Karpas-422 (cell line): ENCODE measurements at regions not wholly inside any gene's neighbourhood (a gene's known extent, or its start where the extent isn't known, plus 50 kb on each side); places are given as distances from the start of the nearest gene placed in this dataset.
"Not testable (repeated sequence)": the region's sequence is repeated elsewhere in the genome, so short reads cannot be mapped to it uniquely, and the experiment has no call there.

Experiments
- DNase-seq: peaks from one replicate; pipeline ENCODE4 v3.0.0-alpha.2; 2015
- H2AFZ ChIP-seq: fragments of 200-600 bp; sonication (generic); 2 replicates; pipeline ENCODE4 v1.6.1; 2014; ENCODE audit warnings: antibody characterized with exemption, low read length, mixed read lengths
- H3K27ac ChIP-seq: fragments of 200-600 bp; sonication (generic); 2 replicates; pipeline ENCODE4 v1.5.1; 2014; ENCODE audit warnings: mild to moderate bottlenecking, low read length, moderate library complexity
- H3K27me3 ChIP-seq: fragments of 200-600 bp; sonication (generic); 2 replicates; pipeline ENCODE4 v1.6.1; 2014; ENCODE audit warnings: low read length, mixed read lengths
- H3K36me3 ChIP-seq: fragments of 200-600 bp; sonication (generic); 2 replicates; pipeline ENCODE4 v1.6.1; 2014; ENCODE audit warnings: low read length, mixed read lengths; ENCODE audit not compliant: insufficient read depth
- H3K4me1 ChIP-seq: fragments of 200-600 bp; sonication (generic); 2 replicates; pipeline ENCODE4 v1.6.1; 2014; ENCODE audit warnings: mild to moderate bottlenecking, low read length, mixed read lengths
- H3K4me2 ChIP-seq: fragments of 200-600 bp; sonication (generic); 2 replicates; pipeline ENCODE4 v1.6.1; 2014; ENCODE audit warnings: low read length, low read depth, mild to moderate bottlenecking; ENCODE audit not compliant: poor library complexity, severe bottlenecking
- H3K4me3 ChIP-seq: fragments of 200-600 bp; sonication (generic); 2 replicates; pipeline ENCODE4 v1.5.1; 2014; ENCODE audit warnings: mild to moderate bottlenecking, antibody characterized with exemption, low read length, mixed read lengths
- H3K79me2 ChIP-seq: fragments of 200-600 bp; sonication (generic); 2 replicates; pipeline ENCODE4 v1.6.1; 2014; ENCODE audit warnings: mild to moderate bottlenecking, low read length, mixed read lengths
- H3K9ac ChIP-seq: fragments of 200-600 bp; sonication (generic); 2 replicates; pipeline ENCODE4 v1.6.0; 2014; ENCODE audit warnings: low read length
- H3K9me2 ChIP-seq: fragments of 200-600 bp; sonication (generic), shearing (Covaris generic); replicated peaks from 2 replicates; pipeline ENCODE4 v1.6.0; 2014; ENCODE audit warnings: mild to moderate bottlenecking, low read length, moderate library complexity; ENCODE audit not compliant: insufficient read depth
- H3K9me3 ChIP-seq: fragments of 300-700, 200-600 bp; sonication (generic); 2 replicates; pipeline ENCODE4 v1.6.1; 2014; ENCODE audit warnings: low read length, mixed read lengths
- H4K20me1 ChIP-seq: fragments of 200-600 bp; sonication (generic); 2 replicates; pipeline ENCODE4 v1.6.1; 2014; ENCODE audit warnings: mild to moderate bottlenecking, antibody characterized with exemption, low read length, low read depth; ENCODE audit not compliant: insufficient read depth

GRCh38 chr13:22915442-22916082 is 265.2 kb upstream of the SGCG start:
- Histone ChIP-seq H3K27ac (no peak overlapping the region), H3K4me3 (no peak overlapping the region), H3K9ac (no peak overlapping the region), H3K36me3 (no peaks in the 10 kb centered on the region), H3K4me1 (no peaks in the 10 kb centered on the region), H3K9me3 (no peaks in the 10 kb centered on the region), H3K27me3 (no peaks in the 10 kb centered on the region), H3K79me2 (no peaks in the 10 kb centered on the region), H3K9me2 (no peaks in the 10 kb centered on the region), H2AFZ (no peak overlapping the region), H3K4me2 (no peak overlapping the region), H4K20me1 (no peaks in the 10 kb centered on the region)
- DNase-seq: no peak

DNA sequence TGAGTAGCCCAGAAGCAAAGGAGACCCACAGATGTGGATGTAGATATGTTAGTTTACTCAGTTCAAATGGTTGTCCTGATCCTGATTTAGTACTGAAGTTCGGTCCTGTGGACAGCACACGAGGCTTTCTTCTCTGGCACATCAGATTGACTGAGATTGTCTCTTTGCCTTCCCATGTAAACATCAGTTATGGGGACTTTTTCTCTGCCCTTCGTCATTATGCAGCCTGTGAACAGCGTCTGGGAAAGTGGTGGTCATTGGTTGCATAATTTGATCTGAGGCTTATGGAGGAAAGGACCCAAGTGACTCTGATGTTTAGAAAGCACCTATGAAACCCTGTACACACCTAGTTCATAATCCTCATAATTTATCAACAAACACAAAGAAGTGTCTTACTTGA is 264.5 kb upstream of the SGCG start:
- H3K36me3 ChIP-seq, H3K4me3 ChIP-seq, DNase-seq, H3K4me2 ChIP-seq, H3K79me2 ChIP-seq, H3K27ac ChIP-seq, H3K9me3 ChIP-seq, H3K9me2 ChIP-seq, H4K20me1 ChIP-seq, H3K27me3 ChIP-seq, H3K4me1 ChIP-seq, H3K9ac ChIP-seq, H2AFZ ChIP-seq: not testable (repeated sequence)

DNA sequence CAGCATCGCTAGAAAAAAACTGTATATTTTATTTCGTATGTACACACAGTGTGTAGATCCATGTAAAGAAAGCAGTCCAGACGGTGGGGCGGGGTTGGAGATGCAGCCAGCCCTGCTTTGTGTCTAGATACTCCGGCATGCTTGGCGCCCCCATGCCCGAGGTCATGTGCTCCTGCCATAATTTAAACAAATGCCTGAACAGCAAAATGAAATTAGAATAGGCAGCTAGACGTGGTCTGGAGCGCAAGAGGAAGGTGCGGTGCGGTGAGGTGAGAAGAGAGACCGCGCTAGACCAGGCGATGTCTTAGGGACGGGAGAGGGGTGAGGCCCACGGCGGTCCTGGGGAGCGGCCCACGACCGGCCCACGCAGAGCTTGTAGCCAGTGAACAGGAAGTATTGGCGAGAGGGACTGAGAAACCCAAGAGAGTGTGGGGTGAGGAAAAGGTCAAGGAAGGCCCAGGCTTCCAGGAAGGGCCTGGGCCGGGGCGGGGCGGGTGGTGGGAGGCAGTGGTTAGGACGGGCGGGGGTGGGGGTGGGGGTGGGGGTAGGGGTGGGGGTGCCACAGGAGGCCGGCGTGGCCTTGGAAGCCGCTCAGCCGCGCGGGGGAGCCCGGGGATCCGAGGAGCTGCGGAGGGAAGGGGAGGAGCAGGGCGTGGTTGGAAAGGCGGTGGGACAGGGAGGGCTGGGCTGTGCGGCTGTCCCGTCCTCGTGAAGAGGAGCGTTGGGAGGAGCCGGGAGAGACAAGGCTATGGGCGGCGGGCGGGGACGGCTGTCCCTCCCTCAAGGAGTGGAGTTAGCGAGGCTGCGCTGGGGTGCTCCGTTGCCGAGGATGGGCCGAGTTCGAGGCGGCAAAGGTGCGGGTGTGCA is 254.7 kb upstream of the SGCG start:
- Histone ChIP-seq H3K27ac (no peak overlapping the region), H3K79me2 (no peaks in the 10 kb centered on the region), H3K4me1 (no peaks in the 10 kb centered on the region), H3K27me3 (no peaks in the 10 kb centered on the region), H3K4me2 (no peak overlapping the region), H3K9ac (no peak overlapping the region), H3K9me3 (no peaks in the 10 kb centered on the region), H3K4me3 (no peak overlapping the region), H3K9me2 (no peaks in the 10 kb centered on the region), H3K36me3 (no peaks in the 10 kb centered on the region), H2AFZ (no peak overlapping the region), H4K20me1 (no peaks in the 10 kb centered on the region)
- DNase-seq: no peak

DNA sequence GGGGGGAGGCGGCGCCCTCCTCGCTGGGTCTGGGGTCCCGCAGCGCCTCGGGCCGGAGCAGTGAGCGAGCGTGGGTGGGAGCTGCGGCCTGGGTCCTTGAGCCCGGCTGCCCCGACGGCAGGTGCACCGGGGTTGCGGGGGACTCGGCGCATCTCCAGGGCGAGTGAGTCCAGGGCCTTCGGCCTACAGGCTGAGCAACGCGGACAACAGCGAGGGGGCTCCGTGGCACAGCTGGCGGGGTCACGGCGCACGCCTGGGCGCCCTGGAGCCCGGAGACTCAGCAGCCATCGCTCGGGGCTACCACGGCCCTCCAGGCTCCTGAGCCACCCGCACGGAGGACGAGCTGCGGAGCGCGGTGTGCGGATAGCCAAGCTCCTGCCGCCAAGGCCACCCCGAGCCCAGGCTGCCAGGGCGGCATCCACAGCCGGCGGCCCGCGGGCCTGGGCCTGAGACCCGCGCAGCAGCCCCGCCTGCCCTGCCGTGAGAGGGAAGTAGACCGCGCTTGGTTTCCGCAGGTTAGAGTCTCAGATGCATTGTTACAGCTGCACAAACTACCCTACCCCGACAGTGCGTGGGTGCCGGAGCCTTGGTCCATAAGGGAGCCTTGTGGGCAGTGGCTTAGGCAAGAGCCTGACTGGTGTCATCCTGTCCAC is 253.9 kb upstream of the SGCG start:
- H3K27me3 ChIP-seq: no peaks in the 10 kb centered on the region
- no peaks in the 10 kb centered on the region for H3K36me3 ChIP-seq
- no peaks in the 10 kb centered on the region for H3K9me2 ChIP-seq
- H3K4me1 ChIP-seq: no peaks in the 10 kb centered on the region
- no peaks in the 10 kb centered on the region for H3K79me2 ChIP-seq
- no peak for DNase-seq
- no peak overlapping the region for H3K9ac ChIP-seq
- no peak overlapping the region for H3K4me2 ChIP-seq
- H3K9me3 ChIP-seq: no peaks in the 10 kb centered on the region
- no peak overlapping the region for H3K27ac ChIP-seq
- H2AFZ ChIP-seq: no peak overlapping the region
- no peak overlapping the region for H3K4me3 ChIP-seq
- H4K20me1 ChIP-seq: no peaks in the 10 kb centered on the region

DNA sequence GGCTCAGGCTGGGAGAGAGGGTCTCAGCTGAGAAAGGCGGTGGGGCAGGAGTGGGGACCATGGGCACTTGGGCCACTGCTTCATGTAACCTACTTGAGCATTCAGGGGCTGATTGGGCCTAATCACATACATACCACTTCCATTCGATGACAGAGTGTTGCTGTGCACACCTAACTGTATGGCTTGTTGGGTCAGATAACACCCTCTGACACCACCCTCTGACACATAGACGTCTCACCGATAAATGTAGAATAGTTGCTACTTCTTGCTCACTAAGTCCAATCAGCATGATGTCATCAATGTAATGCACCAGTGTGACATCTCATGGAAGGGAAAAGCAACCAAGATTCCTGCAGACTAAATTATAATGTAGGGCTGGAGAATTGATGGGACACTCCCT is 252.9 kb upstream of the SGCG start:
- not testable (repeated sequence) for H3K27ac ChIP-seq, H2AFZ ChIP-seq, H3K4me2 ChIP-seq, H3K9me3 ChIP-seq, H3K9ac ChIP-seq, H4K20me1 ChIP-seq, H3K79me2 ChIP-seq, H3K4me1 ChIP-seq, DNase-seq, H3K36me3 ChIP-seq, H3K27me3 ChIP-seq, H3K4me3 ChIP-seq, H3K9me2 ChIP-seq

- no peaks in the 10 kb centered on the region for H3K79me2 ChIP-seq
- H3K27ac ChIP-seq: no peak overlapping the region
- H3K4me2 ChIP-seq: no peak overlapping the region
- H3K27me3 ChIP-seq: no peaks in the 10 kb centered on the region
- no peaks in the 10 kb centered on the region for H3K9me2 ChIP-seq
- no peaks in the 10 kb centered on the region for H3K4me1 ChIP-seq
- no peaks in the 10 kb centered on the region for H3K9me3 ChIP-seq
- H4K20me1 ChIP-seq: no peaks in the 10 kb centered on the region
- no peak overlapping the region for H3K4me3 ChIP-seq
- no peak for DNase-seq
- H3K9ac ChIP-seq: no peak overlapping the region
- no peak overlapping the region for H2AFZ ChIP-seq
- no peaks in the 10 kb centered on the region for H3K36me3 ChIP-seq
Observed at GRCh38 chr13:22929381-22930126, 251.2 kb upstream of the SGCG start.

DNA sequence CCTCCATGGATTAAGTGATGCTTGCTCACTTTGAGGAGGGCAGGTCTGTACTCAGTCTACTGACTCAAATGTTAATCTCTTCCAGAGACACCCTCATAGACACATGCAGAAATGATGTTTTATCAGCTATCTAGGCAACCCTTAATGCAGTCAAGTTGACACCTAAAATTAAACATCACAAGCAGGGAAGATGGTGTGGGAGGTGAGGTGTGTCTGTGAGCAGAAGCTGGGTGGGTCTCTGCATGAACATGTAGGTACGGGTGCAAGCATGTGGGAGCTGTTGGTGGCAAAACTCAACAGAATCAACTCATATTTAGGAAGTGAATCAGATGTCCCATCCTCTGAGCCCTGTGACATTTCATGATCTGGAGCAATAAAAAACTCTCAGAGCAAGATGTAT is 249.2 kb upstream of the SGCG start:
- H3K4me1 ChIP-seq: no peaks in the 10 kb centered on the region
- H3K4me3 ChIP-seq: no peak overlapping the region
- no peak overlapping the region for H3K27ac ChIP-seq
- H3K9me2 ChIP-seq: no peaks in the 10 kb centered on the region
- H3K79me2 ChIP-seq: no peaks in the 10 kb centered on the region
- no peak overlapping the region for H3K4me2 ChIP-seq
- H3K27me3 ChIP-seq: no peaks in the 10 kb centered on the region
- no peak overlapping the region for H2AFZ ChIP-seq
- DNase-seq: no peak
- no peaks in the 10 kb centered on the region for H3K9me3 ChIP-seq
- H3K9ac ChIP-seq: no peak overlapping the region
- H4K20me1 ChIP-seq: no peaks in the 10 kb centered on the region
- no peaks in the 10 kb centered on the region for H3K36me3 ChIP-seq
